ENCODE measurements at regions not wholly inside any gene's neighbourhood (a gene's known extent, or its start where the extent isn't known, plus 50 kb on each side); places are given as distances from the start of the nearest gene placed in this dataset.
"Not testable (repeated sequence)": the region's sequence is repeated elsewhere in the genome, so short reads cannot be mapped to it uniquely, and the experiment has no call there.

- no peak for DNase-seq
Measured at GRCh38 chr4:29259556-29259955, 1460.6 kb upstream of the PCDH7 start.

GRCh38 chr4:29262986-29263385, 1457.2 kb upstream of the PCDH7 start:
- no peak for DNase-seq

GRCh38 chr4:29276150-29276549, 1444.0 kb upstream of the PCDH7 start:
- DNase-seq = no peak

DNA sequence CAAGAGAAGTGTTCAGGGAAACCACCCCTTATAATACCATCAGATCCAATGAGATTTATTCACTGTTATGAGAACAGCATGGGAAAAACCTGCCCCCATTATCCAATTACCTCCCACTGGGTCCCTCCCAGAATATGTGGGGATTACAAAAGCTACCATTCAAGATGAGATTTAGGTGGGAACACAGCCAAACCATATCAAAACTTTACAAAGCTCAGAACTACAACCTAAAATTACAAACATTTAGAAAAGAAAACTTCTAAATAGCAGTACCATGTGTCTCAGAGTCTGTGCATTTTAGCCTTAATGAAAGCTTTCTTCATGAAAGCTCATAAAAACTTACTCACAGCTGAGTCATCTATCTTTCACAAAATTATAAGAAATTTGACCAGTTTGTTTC, 1442.8 kb upstream of the PCDH7 start:
- no peak for DNase-seq

GRCh38 chr4:29278585-29278984, 1441.6 kb upstream of the PCDH7 start:
- DNase-seq = no peak

GRCh38 chr4:29289118-29289517, 1431.1 kb upstream of the PCDH7 start:
- DNase-seq = no peak

GRCh38 chr4:29295280-29295679, 1424.9 kb upstream of the PCDH7 start:
- DNase-seq = no peak

- no peak for DNase-seq
Measured at GRCh38 chr4:29304595-29304994, 1415.6 kb upstream of the PCDH7 start.

- DNase-seq = no peak
Measured at GRCh38 chr4:29307256-29307655, 1412.9 kb upstream of the PCDH7 start.

- DNase-seq = no peak
Measured at GRCh38 chr4:29307755-29308154, 1412.4 kb upstream of the PCDH7 start.

GRCh38 chr4:29309050-29309449, 1411.1 kb upstream of the PCDH7 start:
- DNase-seq = no peak

GRCh38 chr4:29310252-29310651, 1409.9 kb upstream of the PCDH7 start:
- DNase-seq = no peak

GRCh38 chr4:29311247-29311646, 1408.9 kb upstream of the PCDH7 start:
- no peak for DNase-seq

DNA sequence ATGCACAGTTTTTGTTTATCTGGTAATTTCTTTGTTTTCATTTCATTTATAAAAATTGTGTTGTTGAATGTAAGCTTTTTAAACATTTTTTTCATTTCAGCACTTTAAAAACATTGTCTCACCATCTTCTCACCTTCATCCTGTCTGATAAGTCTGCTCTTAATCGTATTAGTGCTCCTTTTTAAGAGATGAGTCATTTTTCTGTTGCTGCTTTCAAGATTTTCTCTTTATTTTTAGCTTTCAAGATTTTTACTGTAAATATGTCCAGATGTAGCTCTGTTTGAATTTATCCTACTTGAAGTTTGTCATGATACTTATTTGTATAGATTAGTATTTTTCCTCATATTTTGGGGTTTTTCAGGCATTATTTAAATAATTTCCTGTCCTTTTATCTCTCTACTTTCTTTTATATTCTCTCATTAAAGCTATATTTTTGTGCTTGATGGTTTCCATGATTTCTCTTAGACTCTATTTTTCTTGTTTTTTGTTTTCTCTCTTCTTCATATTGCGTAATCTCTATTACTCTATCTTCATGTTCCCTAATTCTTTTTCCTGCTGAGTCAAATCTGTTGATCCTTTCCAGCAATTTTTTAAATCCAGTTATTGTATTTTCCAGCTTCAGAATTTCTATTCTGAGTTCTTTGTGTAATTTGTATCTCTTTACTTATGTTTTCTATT, 1400.4 kb upstream of the PCDH7 start:
- DNase-seq = no peak

GRCh38 chr4:29320947-29321620, 1399.1 kb upstream of the PCDH7 start:
- no peak for DNase-seq

- DNase-seq = no peak
Measured at GRCh38 chr4:29326004-29326403, 1394.2 kb upstream of the PCDH7 start.

- DNase-seq = no peak
Measured at GRCh38 chr4:29326816-29327215, 1393.4 kb upstream of the PCDH7 start.

GRCh38 chr4:29336861-29337260, 1383.3 kb upstream of the PCDH7 start:
- no peak for DNase-seq

- no peak for DNase-seq
Measured at GRCh38 chr4:29372971-29373370, 1347.2 kb upstream of the PCDH7 start.

GRCh38 chr4:29375716-29376115, 1344.5 kb upstream of the PCDH7 start:
- DNase-seq = no peak

- not testable (repeated sequence) for DNase-seq
Measured at GRCh38 chr4:29378237-29378636, 1341.9 kb upstream of the PCDH7 start.

GRCh38 chr4:29390921-29391320, 1329.2 kb upstream of the PCDH7 start:
- no peak for DNase-seq

- DNase-seq = no peak
Measured at GRCh38 chr4:29405116-29405515, 1315.1 kb upstream of the PCDH7 start.

GRCh38 chr4:29415771-29416170, 1304.4 kb upstream of the PCDH7 start:
- no peak for DNase-seq

Data from stimulated activated CD4-positive, alpha-beta T cell treated with anti-CD3 and anti-CD28 coated beads, Interleukin-2, amount 100 ng/mL, for 48 hours (primary cell).